Neural cell (in vitro differentiated cells): ENCODE measurements at regions not wholly inside any gene's neighbourhood (a gene's known extent, or its start where the extent isn't known, plus 50 kb on each side); places are given as distances from the start of the nearest gene placed in this dataset.

Experiments used
- H2AFZ ChIP-seq: fragments of 200-600, 300-800 bp; sonication (generic), shearing (Covaris generic); 2 replicates; pipeline ENCODE4 v1.6.0; 2014; ENCODE audit warnings: low read depth, mild to moderate bottlenecking, antibody characterized with exemption, low read length, moderate library complexity
- H3F3A ChIP-seq: fragments of 200-600 bp; shearing (Covaris generic); 2 replicates; pipeline ENCODE4 v1.6.1; 2016; ENCODE audit warnings: mild to moderate bottlenecking, moderate library complexity, mixed read lengths, antibody characterized with exemption, low read length; ENCODE audit not compliant: insufficient read depth, poor library complexity, severe bottlenecking
- H3K27ac ChIP-seq: fragments of 200-600, 300-800 bp; sonication (generic), shearing (Covaris generic); 2 replicates; pipeline ENCODE4 v1.5.1; 2014; ENCODE audit warnings: mild to moderate bottlenecking, low read length, moderate library complexity
- H3K27me3 ChIP-seq: fragments of 300-800, 200-600 bp; sonication (generic), shearing (Covaris generic); 2 replicates; pipeline ENCODE4 v1.6.0; 2014; ENCODE audit warnings: mild to moderate bottlenecking, low read depth, low read length, moderate library complexity; ENCODE audit not compliant: insufficient read depth
- H3K36me3 ChIP-seq: fragments of 300-800, 200-600 bp; sonication (generic), shearing (Covaris generic); 2 replicates; pipeline ENCODE4 v1.5.1; 2014; ENCODE audit warnings: mild to moderate bottlenecking, antibody characterized with exemption, low read length, moderate library complexity; ENCODE audit not compliant: insufficient read depth
- H3K4me2 ChIP-seq: fragments of 300-800, 200-600 bp; sonication (generic), shearing (Covaris generic); 2 replicates; pipeline ENCODE4 v1.6.0; 2014; ENCODE audit warnings: mild to moderate bottlenecking, low read length
- H3K4me3 ChIP-seq: fragments of 300-800, 200-600 bp; sonication (generic), shearing (Covaris generic); 2 replicates; pipeline ENCODE4 v1.5.1; 2014; ENCODE audit warnings: mild to moderate bottlenecking, low read length, moderate library complexity
- H3K79me2 ChIP-seq: fragments of 200-600 bp; shearing (Covaris generic); replicated peaks from 2 replicates; pipeline ENCODE4 v1.6.0; 2014; ENCODE audit warnings: mild to moderate bottlenecking, low read length, moderate library complexity; ENCODE audit not compliant: insufficient read depth
- H3K9ac ChIP-seq: fragments of 300-800, 200-600 bp; sonication (generic), shearing (Covaris generic); 2 replicates; pipeline ENCODE4 v1.6.1; 2016; ENCODE audit warnings: mild to moderate bottlenecking, low read length, mixed read lengths
- H3K9me2 ChIP-seq: fragments of 200-600 bp; shearing (Covaris generic); 2 replicates; pipeline ENCODE4 v1.6.1; 2016; ENCODE audit warnings: mild to moderate bottlenecking, low read length, mixed read lengths; ENCODE audit not compliant: insufficient read depth
- H3K9me3 ChIP-seq: fragments of 200-600, 300-800 bp; sonication (generic), shearing (Covaris generic); 2 replicates; pipeline ENCODE4 v1.6.1; 2016; ENCODE audit warnings: mild to moderate bottlenecking, mixed run types, low read length, moderate library complexity, mixed read lengths
- H4K20me1 ChIP-seq: fragments of 200-600 bp; shearing (Covaris generic); 2 replicates; pipeline ENCODE4 v1.6.1; 2016; ENCODE audit warnings: mild to moderate bottlenecking, mixed run types; ENCODE audit not compliant: insufficient read depth
- EP300 ChIP-seq: fragments of 450-650 bp; conservative IDR thresholded peaks from 2 replicates; pipeline ENCODE4 v1.6.1; 2014; ENCODE audit warnings: antibody characterized with exemption, mild to moderate bottlenecking, moderate library complexity; ENCODE audit not compliant: poor library complexity, severe bottlenecking
- EZH2 ChIP-seq: fragments of 200-600, 300-800 bp; shearing (Covaris generic), sonication (generic); IDR thresholded peaks from 2 replicates; pipeline ENCODE4 v1.6.1; 2014; ENCODE audit warnings: antibody characterized with exemption, low read length, borderline replicate concordance, mild to moderate bottlenecking; ENCODE audit not compliant: insufficient read depth, poor library complexity, severe bottlenecking
- MXI1 ChIP-seq: fragments of 450-650 bp; conservative IDR thresholded peaks from 2 replicates; pipeline ENCODE4 v1.6.1; 2014; ENCODE audit warnings: antibody characterized with exemption, mild to moderate bottlenecking; ENCODE audit not compliant: poor library complexity, severe bottlenecking
- POLR2AphosphoS5 ChIP-seq: IDR thresholded peaks from 2 replicates; pipeline ENCODE4 v1.6.1; 2012
- RAD21 ChIP-seq: fragments of 450-650 bp; conservative IDR thresholded peaks from 2 replicates; pipeline ENCODE4 v1.6.1; 2014; ENCODE audit warnings: antibody characterized with exemption, mild to moderate bottlenecking, moderate library complexity
- REST ChIP-seq: IDR thresholded peaks from 2 replicates; pipeline ENCODE4 v1.6.1; 2012; ENCODE audit warnings: borderline replicate concordance
- SMC3 ChIP-seq: fragments of 450-650 bp; conservative IDR thresholded peaks from 2 replicates; pipeline ENCODE4 v1.6.1; 2014; ENCODE audit warnings: antibody characterized with exemption, mild to moderate bottlenecking, moderate library complexity; ENCODE audit not compliant: poor library complexity
- TAF1 ChIP-seq: IDR thresholded peaks from 2 replicates; pipeline ENCODE4 v1.6.1; 2012; ENCODE audit warnings: low read depth
- TF ChIP-seq, protein P1 (sequence below): fragments of 450-650 bp; IDR thresholded peaks from 2 replicates; pipeline ENCODE4 v1.5.1; 2014; ENCODE audit warnings: antibody characterized with exemption, mild to moderate bottlenecking, moderate library complexity; ENCODE audit not compliant: poor library complexity, severe bottlenecking

DNA sequence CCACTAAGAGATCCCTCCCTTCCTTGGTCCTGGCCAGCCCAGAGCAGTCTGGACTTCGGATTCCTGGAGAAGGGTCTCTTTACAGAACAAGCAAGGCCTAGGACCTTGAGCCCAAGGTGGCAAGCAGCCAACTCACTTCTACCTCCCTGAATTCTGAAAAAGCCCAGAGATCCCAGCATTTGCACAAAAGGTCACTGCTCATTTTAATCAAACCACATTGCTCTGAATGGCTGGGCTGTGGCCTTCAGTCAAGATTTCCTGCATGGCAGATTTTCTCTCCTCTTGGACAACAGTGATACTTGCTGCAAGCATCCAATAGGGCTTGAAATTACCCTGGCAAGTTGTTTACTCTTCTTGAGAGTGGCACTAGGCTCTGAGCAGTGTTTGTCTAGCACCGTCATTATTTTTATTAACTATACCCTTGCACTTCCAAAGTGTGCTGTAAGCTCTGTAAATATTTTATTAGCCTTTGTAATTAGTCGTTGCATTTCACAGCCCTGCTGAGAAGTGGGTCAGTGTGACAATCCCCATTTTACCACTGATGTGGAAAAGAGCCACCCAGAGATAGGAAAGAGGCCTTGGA lies 274.7 kb upstream of the CTNNB1 start:
- H3K27me3 ChIP-seq = no peaks in the 10 kb centered on the region
- H3K9ac ChIP-seq = no peak overlapping the region
- no peak overlapping the region for H3K4me3 ChIP-seq
- no peaks in the 10 kb centered on the region for H4K20me1 ChIP-seq
- no peak overlapping the region for H2AFZ ChIP-seq
- TF ChIP-seq REST = no peak
- TF ChIP-seq MXI1 = no peak
- no peak for TF ChIP-seq RAD21
- TF ChIP-seq EZH2 = no peak
- TF ChIP-seq SMC3 = no peak
- no peak for TF ChIP-seq POLR2AphosphoS5
- no peaks in the 10 kb centered on the region for H3F3A ChIP-seq
- no peaks in the 10 kb centered on the region for H3K79me2 ChIP-seq
- no peaks in the 10 kb centered on the region for H3K9me3 ChIP-seq
- H3K9me2 ChIP-seq = no peaks in the 10 kb centered on the region
- H3K36me3 ChIP-seq = no peaks in the 10 kb centered on the region
- no peak overlapping the region for H3K4me2 ChIP-seq
- H3K27ac ChIP-seq = no peak overlapping the region

DNA sequence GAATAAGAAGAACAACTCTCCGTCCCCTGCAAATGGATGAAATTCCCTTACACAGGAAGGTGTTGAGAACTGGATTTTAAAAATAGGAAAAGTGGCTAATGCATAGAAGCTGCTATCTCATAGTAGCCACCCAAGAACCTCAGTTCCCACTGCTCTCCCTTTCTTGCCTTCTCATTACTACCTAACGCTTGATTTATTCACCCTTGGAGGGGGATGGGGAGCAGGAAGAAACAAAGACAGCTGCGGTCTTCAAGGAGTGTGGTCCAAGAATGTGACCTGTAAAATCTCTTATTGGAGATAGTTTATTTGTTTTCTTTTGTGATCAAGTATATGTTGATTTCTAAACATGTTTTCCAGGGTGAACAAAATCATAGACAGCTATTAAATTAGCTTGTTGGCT lies 274.1 kb upstream of the CTNNB1 start:
- no peak overlapping the region for H3K27ac ChIP-seq
- no peaks in the 10 kb centered on the region for H3K9me3 ChIP-seq
- H3F3A ChIP-seq = no peaks in the 10 kb centered on the region
- H3K9ac ChIP-seq = no peak overlapping the region
- no peak overlapping the region for H3K4me2 ChIP-seq
- H3K36me3 ChIP-seq = no peaks in the 10 kb centered on the region
- no peaks in the 10 kb centered on the region for H3K79me2 ChIP-seq
- no peaks in the 10 kb centered on the region for H4K20me1 ChIP-seq
- H3K27me3 ChIP-seq = no peaks in the 10 kb centered on the region
- no peak overlapping the region for H3K4me3 ChIP-seq
- TF ChIP-seq MXI1 (no peak), RAD21 (no peak), REST (no peak), EP300 (no peak), TAF1 (no peak), EZH2 (no peak), SMC3 (no peak), POLR2AphosphoS5 (no peak)
- TF ChIP-seq, protein P1, sequence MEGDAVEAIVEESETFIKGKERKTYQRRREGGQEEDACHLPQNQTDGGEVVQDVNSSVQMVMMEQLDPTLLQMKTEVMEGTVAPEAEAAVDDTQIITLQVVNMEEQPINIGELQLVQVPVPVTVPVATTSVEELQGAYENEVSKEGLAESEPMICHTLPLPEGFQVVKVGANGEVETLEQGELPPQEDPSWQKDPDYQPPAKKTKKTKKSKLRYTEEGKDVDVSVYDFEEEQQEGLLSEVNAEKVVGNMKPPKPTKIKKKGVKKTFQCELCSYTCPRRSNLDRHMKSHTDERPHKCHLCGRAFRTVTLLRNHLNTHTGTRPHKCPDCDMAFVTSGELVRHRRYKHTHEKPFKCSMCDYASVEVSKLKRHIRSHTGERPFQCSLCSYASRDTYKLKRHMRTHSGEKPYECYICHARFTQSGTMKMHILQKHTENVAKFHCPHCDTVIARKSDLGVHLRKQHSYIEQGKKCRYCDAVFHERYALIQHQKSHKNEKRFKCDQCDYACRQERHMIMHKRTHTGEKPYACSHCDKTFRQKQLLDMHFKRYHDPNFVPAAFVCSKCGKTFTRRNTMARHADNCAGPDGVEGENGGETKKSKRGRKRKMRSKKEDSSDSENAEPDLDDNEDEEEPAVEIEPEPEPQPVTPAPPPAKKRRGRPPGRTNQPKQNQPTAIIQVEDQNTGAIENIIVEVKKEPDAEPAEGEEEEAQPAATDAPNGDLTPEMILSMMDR = no peak
- no peak overlapping the region for H2AFZ ChIP-seq
- no peaks in the 10 kb centered on the region for H3K9me2 ChIP-seq
